Dedifferentiated amniotic fluid mesenchymal stem cell (primary cell): ENCODE measurements at regions not wholly inside any gene's neighbourhood (a gene's known extent, or its start where the extent isn't known, plus 50 kb on each side); places are given as distances from the start of the nearest gene placed in this dataset.

Source experiments
- DNase-seq: peaks from one replicate; pipeline ENCODE4 v3.0.0-alpha.2; 2016; ENCODE audit errors: extremely low spot score

DNA sequence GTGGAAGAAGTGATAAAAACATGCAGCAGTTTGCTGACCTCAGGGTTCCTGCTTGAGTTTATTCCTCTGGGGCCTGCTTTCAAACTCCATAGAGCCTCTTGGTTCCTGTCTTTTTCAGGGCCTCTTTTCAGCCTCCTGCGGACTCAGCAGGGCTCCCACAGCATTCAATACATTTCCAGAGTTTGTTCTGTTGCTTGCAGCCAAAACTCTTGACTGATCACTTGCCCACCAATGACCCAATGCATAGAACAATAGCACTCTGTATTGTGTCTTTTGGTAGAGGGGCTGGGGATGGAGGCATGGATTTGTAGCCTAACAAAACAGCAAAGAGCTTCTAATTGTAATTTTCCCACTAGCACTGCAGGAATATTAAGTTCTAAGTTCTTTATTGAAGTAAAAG, 50.8 kb upstream of the CREB5 start:
- no peak for DNase-seq

DNA sequence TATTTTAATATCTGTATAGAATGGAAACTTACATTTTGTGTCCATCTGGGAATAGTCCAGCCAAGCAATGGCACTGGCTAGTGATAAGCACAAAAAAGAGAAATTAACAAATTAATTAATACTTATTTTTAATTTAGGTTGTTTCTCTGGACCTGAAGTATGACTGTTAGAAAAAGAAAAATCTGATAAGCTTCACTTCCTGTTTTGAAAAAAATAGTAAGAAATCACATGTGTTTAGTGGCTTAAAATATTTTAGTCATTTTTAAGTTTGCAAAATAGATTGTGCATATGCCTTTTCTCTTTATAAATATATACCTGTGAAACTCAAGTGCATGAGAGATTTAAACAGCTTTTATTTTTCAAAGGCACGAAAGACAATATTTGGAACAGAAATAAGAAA, 50.1 kb upstream of the CREB5 start:
- no peak for DNase-seq
